Endothelial cell of umbilical vein (primary cell): ENCODE measurements at regions not wholly inside any gene's neighbourhood (a gene's known extent, or its start where the extent isn't known, plus 50 kb on each side); places are given as distances from the start of the nearest gene placed in this dataset.

ENCODE experiments used
- BruUV-seq: library from RNA; stranded (reverse); fragments of 400-500 nt; replicated peaks from 2 replicates; lab custom pipeline; 2021; lab: Mats Ljungman, UMichigan
- CTCF ChIA-PET: fragments of 300-600, 350-600 bp; sonication (Branson Sonifier 250); formaldehyde crosslinking; loops from one replicate; lab custom pipeline; 2021; ENCODE audit warnings: antibody characterized with exemption, inconsistent platforms; lab: Charles Lee
- POLR2A ChIA-PET: fragments of 300-600, 350-600 bp; sonication (Branson Sonifier 250); formaldehyde crosslinking; loops from one replicate; lab custom pipeline; 2021; ENCODE audit warnings: antibody characterized with exemption, inconsistent platforms; lab: Charles Lee
- DNase-seq: peaks from one replicate; pipeline ENCODE4 v3.0.0-alpha.2; 2011; ENCODE audit warnings: low read depth, low spot score
- FAIRE-seq: peaks from 2 replicates; lab custom pipeline; 2011; peaks lifted over from hg19 to GRCh38; lab: Jason Lieb, UNC
- H2AFZ ChIP-seq: 2 replicates; pipeline ENCODE4 v1.6.0; 2012; ENCODE audit warnings: low read depth, low read length, control low read depth, inconsistent platforms
- H3K27ac ChIP-seq: 2 replicates; pipeline ENCODE4 v1.5.1; 2011; ENCODE audit warnings: low read depth, mild to moderate bottlenecking, control low read depth, low read length, moderate library complexity; ENCODE audit not compliant: insufficient read depth
- H3K27me3 ChIP-seq, 2 experiments: 2 replicates each; pipeline versions ENCODE4 v1.6.0 to v1.6.1; 2011; ENCODE audit warnings: low read length in 2 of 2, mixed read lengths in 1 of 2; ENCODE audit not compliant: control insufficient read depth in 2 of 2, insufficient read depth in 2 of 2
- H3K36me3 ChIP-seq, 2 experiments: 2 replicates in 1 of 2; 3 replicates in 1 of 2; pipeline ENCODE4 v1.5.1; 2011; ENCODE audit warnings: low read length in 2 of 2, mild to moderate bottlenecking in 1 of 2, moderate library complexity in 1 of 2; ENCODE audit not compliant: control insufficient read depth in 2 of 2, insufficient read depth in 2 of 2; ENCODE audit errors: extremely low read depth in 1 of 2
- H3K4me1 ChIP-seq: 3 replicates; pipeline ENCODE4 v1.5.1; 2011; ENCODE audit warnings: mild to moderate bottlenecking, low read length; ENCODE audit not compliant: control insufficient read depth, insufficient read depth; ENCODE audit errors: extremely low read depth
- H3K4me2 ChIP-seq: 2 replicates; pipeline ENCODE4 v1.6.1; 2011; ENCODE audit warnings: low read length, control low read depth, mixed read lengths; ENCODE audit not compliant: insufficient read depth
- H3K4me3 ChIP-seq, 3 experiments: fragments of 200-600 bp in 1 of 3; sonication (generic), shearing (Covaris generic) in 1 of 3; replicated peaks in 1 of 3; 2 replicates each; pipeline ENCODE4 v1.5.1; 2011 to 2016; ENCODE audit warnings: control low read depth in 3 of 3, low read length in 3 of 3, mild to moderate bottlenecking in 2 of 3, inconsistent platforms in 1 of 3, low read depth in 1 of 3, moderate library complexity in 1 of 3; ENCODE audit not compliant: insufficient read depth in 1 of 3
- H3K79me2 ChIP-seq: 2 replicates; pipeline ENCODE4 v1.6.0; 2012; ENCODE audit warnings: low read length, inconsistent platforms; ENCODE audit not compliant: control insufficient read depth, insufficient read depth
- H3K9ac ChIP-seq: replicated peaks from 2 replicates; pipeline ENCODE3; 2011; ENCODE audit warnings: low read length, control low read depth; ENCODE audit not compliant: insufficient read depth; ENCODE audit errors: extremely low read depth
- H3K9me1 ChIP-seq: replicated peaks from 3 replicates; pipeline ENCODE4 v1.6.0; 2011; ENCODE audit warnings: mild to moderate bottlenecking, low read length; ENCODE audit not compliant: control insufficient read depth, insufficient read depth; ENCODE audit errors: extremely low read depth
- H3K9me3 ChIP-seq: replicated peaks from 2 replicates; pipeline ENCODE4 v1.5.1; 2012; ENCODE audit warnings: low read length, inconsistent platforms; ENCODE audit not compliant: control insufficient read depth, insufficient read depth
- H4K20me1 ChIP-seq: replicated peaks from 2 replicates; pipeline ENCODE3; 2011; ENCODE audit warnings: mild to moderate bottlenecking, low read length; ENCODE audit not compliant: control insufficient read depth, insufficient read depth; ENCODE audit errors: extremely low read depth
- EZH2 ChIP-seq: IDR thresholded peaks from 2 replicates; pipeline ENCODE4 v1.6.1; 2012; ENCODE audit warnings: borderline replicate concordance, low read depth, mild to moderate bottlenecking, moderate library complexity, low read length, inconsistent platforms; ENCODE audit not compliant: severe bottlenecking
- FOS ChIP-seq: IDR thresholded peaks from 2 replicates; pipeline ENCODE4 v1.6.1; 2011; ENCODE audit warnings: mild to moderate bottlenecking, low read length, moderate library complexity, borderline replicate concordance; ENCODE audit not compliant: insufficient read depth
- GATA2 ChIP-seq: IDR thresholded peaks from 2 replicates; pipeline ENCODE4 v1.7.0; 2011; ENCODE audit warnings: low read depth, mild to moderate bottlenecking, moderate library complexity, mixed read lengths, low read length; ENCODE audit not compliant: insufficient read length, insufficient read depth
- JUN ChIP-seq: IDR thresholded peaks from 2 replicates; pipeline ENCODE4 v1.6.1; 2011; ENCODE audit warnings: borderline replicate concordance, low read depth; ENCODE audit not compliant: insufficient read length, insufficient read depth
- MAX ChIP-seq: IDR thresholded peaks from 2 replicates; pipeline ENCODE4 v1.6.1; 2011; ENCODE audit not compliant: insufficient read depth, insufficient read length
- MYC ChIP-seq: IDR thresholded peaks from one replicate; pipeline ENCODE4 v1.6.1; 2011; ENCODE audit warnings: mild to moderate bottlenecking, low read depth, low read length
- POLR2A ChIP-seq: IDR thresholded peaks from 2 replicates; pipeline ENCODE4 v1.6.1; 2012; ENCODE audit warnings: low read depth, mild to moderate bottlenecking, control low read depth, low read length
- POLR2AphosphoS5 ChIP-seq: IDR thresholded peaks from 2 replicates; pipeline ENCODE4 v1.6.1; 2012; ENCODE audit warnings: low read depth, mild to moderate bottlenecking, control low read depth, low read length, moderate library complexity; ENCODE audit not compliant: insufficient read depth
- dilution Hi-C: fragments of 300-500 bp; cut with MboI; formaldehyde crosslinking; loops from one replicate; pipeline ENCODE4 v1.15.0; 2019; ENCODE audit warnings: low sequenced_read_pairs; ENCODE audit not compliant: extremely low pct_ligation_motif_present
- intact Hi-C: fragments of 100-400 bp; cut with micrococcal nuclease; formaldehyde crosslinking; loops from one replicate; pipeline ENCODE4 v1.10.0; 2022
- TF ChIP-seq, protein P1 (sequence below), 2 donors: IDR thresholded peaks; 1 replicate in 1 of 2; 2 replicates in 1 of 2; pipeline ENCODE4 v1.5.1; 2011; ENCODE audit warnings: low read length in 2 of 2, mild to moderate bottlenecking in 2 of 2, moderate library complexity in 2 of 2, control low read depth in 1 of 2, inconsistent platforms in 1 of 2, low read depth in 1 of 2; ENCODE audit not compliant: insufficient read depth in 1 of 2; ENCODE audit errors: extremely low read depth in 1 of 2

DNA sequence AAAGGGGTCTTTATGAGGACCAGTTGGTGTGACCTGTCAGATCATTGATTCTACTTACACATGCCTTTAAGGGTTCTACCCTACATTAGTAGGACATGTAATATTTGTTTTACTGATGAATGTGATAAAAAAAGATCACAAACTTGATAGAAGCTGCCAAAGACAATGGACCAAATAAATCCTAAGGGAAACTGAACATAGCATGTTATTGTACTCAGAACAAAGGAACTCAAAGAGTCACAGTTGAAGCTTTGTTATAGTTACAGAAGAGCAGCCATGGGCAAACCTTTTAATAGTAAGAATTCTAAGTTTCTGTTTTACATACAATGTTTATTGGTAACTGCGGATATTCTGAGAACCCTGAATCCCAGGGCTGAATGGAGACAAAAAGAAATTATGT lies 780.1 kb downstream of the SLITRK6 start:
- Histone ChIP-seq H3K4me3 (no peak overlapping the region), H3K4me1 (no peaks in the 10 kb centered on the region), H2AFZ (no peak overlapping the region), H3K4me2 (no peak overlapping the region), H3K9me1 (no peaks in the 10 kb centered on the region), H3K36me3 (no peaks in the 10 kb centered on the region), H4K20me1 (no peaks in the 10 kb centered on the region), H3K9me3 (peaks cover under 1% of the 10 kb centered on the region), H3K79me2 (no peaks in the 10 kb centered on the region), H3K27ac (no peak overlapping the region), H3K9ac (no peak overlapping the region), H3K27me3 (no peaks in the 10 kb centered on the region)
- DNase-seq (no peak), FAIRE-seq (no peak)
- TF ChIP-seq JUN (no peak), FOS (no peak), MAX (no peak), POLR2AphosphoS5 (no peak), POLR2A (no peak), GATA2 (no peak), MYC (no peak), EZH2 (no peak)
- TF ChIP-seq, protein P1, sequence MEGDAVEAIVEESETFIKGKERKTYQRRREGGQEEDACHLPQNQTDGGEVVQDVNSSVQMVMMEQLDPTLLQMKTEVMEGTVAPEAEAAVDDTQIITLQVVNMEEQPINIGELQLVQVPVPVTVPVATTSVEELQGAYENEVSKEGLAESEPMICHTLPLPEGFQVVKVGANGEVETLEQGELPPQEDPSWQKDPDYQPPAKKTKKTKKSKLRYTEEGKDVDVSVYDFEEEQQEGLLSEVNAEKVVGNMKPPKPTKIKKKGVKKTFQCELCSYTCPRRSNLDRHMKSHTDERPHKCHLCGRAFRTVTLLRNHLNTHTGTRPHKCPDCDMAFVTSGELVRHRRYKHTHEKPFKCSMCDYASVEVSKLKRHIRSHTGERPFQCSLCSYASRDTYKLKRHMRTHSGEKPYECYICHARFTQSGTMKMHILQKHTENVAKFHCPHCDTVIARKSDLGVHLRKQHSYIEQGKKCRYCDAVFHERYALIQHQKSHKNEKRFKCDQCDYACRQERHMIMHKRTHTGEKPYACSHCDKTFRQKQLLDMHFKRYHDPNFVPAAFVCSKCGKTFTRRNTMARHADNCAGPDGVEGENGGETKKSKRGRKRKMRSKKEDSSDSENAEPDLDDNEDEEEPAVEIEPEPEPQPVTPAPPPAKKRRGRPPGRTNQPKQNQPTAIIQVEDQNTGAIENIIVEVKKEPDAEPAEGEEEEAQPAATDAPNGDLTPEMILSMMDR (IDR thresholded peaks at IDR 0.05; ENCODE audit: extremely low read depth in 1 of 2, insufficient read depth in 1 of 2, low read depth in 1 of 2, low read length in 2 of 2) = no peak
- CTCF ChIA-PET = no interaction called here
- no TSS peak for BruUV-seq
- dilution Hi-C loops (no loop called here), intact Hi-C loops (no loop called here)
- POLR2A ChIA-PET = no interaction called here
